ENCODE measurements at regions not wholly inside any gene's neighbourhood (a gene's known extent, or its start where the extent isn't known, plus 50 kb on each side); places are given as distances from the start of the nearest gene placed in this dataset.

DNA sequence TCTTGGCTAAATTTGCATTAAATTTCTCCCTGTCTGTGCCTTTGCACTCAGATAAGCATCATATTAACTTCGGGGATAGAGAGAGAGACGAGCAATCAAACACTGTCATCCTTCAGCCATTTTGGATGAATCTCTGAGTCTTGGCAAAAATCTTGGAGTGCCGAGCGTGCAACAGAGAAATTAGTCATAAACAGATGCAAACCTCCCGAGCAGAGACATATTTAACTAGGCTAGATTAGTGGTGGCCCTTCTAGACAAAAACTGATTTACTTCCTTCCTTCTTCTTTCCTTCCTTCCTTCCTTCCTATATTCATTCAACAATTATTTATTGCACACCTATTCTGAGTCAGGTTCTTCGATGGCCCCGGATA is 114.4 kb upstream of the BLID start:
- no peak for DNase-seq (ENCODE audit: low spot score)

DNA sequence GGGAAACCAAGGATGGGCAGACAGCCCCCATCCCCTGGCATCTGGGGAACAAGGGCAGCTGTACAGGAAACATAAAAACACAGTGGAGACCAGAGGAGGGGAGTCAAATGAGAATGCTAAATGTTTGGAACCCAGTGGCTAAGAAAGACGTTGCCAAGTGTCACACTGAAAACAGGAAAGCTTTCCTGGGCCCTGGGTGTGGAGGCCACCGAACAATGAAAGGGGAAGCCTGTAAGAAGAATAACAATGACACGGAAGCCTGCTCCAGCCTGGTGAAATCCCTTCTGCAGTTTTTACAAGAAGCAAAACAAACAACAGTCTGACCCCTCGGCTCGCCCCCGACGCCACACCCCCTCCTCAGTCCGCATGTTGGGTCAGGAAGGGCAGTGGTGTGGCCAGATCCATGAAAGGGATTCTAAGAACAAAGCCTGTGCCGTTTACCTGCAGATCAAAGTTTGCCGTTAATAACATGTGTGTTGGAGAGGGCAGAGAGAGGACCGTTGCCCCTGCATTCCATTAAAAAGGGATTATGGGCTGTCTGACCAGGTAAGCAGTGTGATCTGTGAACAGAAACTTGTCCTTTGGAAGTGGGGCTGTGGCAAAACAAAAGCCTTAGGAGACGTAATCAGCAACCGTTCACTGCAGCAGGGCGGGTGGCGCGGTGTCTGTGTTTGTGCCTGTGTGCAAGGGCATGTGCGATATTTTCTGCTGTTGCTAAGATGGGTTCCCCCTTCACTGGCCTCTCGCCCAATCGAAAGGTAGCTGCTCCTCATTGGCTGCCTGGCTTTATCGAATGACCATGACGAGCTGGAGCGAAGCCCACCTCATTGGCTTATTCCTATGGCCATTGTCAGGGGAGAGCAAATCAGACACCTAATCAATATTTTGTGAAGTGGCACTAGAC is 113.7 kb upstream of the BLID start:
- DNase-seq (ENCODE audit: low spot score): no peak

DNA sequence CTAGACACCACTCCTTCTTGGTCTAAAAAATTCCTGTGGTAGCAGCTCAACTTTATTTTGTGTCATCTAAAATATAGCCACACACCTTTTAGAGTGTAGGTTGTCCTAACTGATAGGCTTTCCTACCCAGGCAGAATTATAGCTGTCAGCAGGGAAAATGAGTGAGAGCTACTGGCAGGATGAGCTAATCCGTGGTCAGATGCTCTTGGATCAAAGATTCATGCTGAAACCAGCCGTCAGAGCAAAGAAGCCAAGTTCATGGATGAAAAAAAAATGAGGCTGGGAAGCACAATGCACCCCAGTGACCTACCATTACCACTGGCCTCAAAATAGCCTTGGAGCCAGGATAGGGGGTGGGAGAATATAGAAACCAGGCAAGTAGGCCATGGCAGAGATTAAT is 113.1 kb upstream of the BLID start:
- DNase-seq (ENCODE audit: low spot score): no peak

DNA sequence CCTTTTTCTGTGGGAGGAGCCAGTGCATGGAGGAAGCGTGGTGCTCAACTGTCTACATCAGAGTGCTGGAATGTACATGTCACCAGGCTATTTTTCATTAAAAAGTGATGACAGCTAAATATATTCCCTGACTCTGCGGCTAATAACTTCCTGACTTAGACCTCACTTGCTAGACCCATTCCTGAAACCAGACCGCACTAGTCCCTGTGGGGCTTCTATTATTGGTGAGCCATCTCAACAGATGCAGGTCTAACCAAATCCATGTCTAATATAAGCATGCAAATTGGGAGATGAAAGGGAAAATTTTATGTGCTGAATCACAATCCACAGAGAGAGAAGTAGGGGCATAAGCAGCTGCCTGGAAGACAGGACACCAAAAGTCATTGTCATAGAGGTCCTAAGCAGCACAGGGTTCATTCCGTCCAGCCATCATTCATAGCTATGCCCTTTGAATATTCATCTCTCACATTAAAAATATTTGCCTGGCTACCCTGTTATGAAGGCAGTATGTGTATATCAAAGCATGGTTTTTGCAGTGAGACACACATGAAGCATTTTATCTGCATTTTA is 110.9 kb upstream of the BLID start:
- no peak for DNase-seq (ENCODE audit: low spot score)

DNA sequence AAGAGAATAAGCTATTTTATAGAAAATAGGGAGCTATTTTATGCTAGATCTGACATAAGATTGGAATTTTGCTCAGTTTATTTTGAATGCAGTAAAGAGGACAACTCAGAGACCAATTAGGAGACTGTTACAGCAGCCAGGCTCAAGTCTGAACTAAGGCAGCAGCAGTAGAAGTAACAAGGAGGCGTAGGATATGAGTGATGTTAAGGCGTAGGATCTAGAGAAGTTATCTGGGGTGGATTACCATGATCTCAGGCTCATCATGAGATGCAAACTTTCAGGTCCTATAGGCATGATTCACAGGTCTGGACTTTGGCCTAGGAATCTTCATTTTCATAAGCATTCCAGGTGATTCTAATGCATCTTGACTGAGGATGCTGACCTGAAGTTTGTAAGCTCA is 108.9 kb upstream of the BLID start:
- no peak for DNase-seq (ENCODE audit: low spot score)

DNA sequence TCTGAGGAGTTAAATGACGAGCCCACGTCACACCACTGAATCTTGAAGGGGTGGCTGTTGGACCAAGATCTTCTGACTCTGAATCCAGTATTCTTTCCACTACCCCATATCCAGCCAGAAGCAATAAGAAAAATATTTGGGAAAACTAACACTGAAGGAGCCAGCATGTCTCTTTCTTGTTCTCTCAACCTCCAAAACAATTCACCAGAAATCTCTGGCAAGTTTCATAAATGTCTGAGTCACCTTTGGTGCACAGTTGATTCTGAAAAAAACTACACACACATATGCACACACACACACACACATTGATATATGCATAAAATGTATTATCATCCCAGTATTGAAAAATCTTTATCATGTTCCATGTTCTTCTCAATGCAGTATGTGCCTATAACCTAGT is 104.3 kb upstream of the BLID start:
- DNase-seq (ENCODE audit: low spot score): no peak

DNA sequence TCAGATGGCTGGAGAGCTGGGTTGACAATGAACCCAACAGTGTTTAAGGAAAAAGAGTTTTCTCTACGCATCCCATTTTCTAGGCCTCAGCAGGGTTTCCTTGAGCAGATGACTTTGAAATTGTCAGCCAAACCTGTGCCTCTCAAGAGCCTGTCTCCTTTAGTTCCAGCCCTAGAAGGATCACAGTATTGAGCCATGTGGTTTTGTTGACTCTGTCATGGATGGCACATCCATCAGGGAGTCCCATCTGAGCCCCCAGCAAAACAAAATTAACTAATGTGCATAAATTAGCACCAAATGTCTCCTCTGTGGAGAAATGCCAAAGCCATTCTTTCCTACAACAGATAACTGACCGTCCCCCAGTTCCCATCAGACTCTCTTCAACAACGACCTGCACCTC is 103.8 kb upstream of the BLID start:
- no peak for DNase-seq (ENCODE audit: low spot score)

DNA sequence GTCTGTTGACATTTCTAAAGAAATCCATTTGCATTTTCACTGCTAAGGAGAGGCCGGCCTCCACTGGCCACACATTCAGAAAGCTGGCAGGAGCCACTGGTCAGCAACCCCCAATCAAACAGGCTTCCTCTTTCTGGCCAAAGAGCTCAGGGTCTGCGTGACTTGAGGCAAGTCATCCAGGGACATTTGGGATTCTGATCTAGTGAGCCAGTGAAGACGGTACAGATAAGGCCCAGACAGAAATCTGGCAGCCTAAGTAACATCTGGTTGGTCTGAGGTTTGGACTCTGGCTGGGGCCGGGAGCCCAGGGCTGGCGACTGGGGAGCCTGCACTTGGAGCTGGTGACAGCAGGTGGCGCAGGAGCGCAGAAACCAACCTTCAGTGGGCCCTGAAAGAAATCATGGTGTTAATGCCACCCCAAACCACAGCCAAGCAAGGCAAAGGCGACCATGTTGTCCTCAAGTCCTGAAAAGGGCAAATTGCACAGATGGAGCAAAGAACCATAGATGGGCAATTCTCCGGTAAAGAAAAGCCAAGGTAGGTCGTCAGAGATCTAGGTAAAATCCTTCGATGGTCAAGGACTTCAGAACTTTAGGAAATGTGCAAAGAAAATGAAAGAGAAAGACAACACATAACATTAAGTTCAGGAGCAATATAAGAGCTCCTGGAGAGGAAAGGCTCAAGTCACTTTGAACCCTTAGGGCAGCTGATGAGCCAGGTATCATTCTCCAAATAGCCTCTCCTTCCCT is 99.4 kb upstream of the BLID start:
- peak; percentile 10 for DNase-seq (ENCODE audit: low spot score)

DNA sequence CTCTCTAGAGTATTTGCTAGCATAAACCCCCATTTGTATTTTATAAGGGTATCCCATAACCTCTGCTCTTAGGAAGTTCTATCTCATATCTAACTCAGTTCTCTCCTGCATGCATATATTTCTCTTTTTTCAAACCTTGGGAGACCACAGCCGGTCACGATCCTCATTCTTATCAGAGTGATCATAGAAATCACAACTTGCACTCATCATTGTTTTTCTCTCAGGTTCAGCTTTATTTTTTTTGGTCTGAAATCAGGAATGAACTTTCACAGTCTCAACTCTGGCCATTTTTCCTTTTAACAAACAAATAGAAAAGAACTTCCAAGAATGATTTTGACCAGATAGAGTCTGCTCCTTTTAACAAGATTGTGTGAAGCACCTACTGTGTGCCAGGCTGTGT is 98.6 kb upstream of the BLID start:
- DNase-seq (ENCODE audit: low spot score): no peak

DNA sequence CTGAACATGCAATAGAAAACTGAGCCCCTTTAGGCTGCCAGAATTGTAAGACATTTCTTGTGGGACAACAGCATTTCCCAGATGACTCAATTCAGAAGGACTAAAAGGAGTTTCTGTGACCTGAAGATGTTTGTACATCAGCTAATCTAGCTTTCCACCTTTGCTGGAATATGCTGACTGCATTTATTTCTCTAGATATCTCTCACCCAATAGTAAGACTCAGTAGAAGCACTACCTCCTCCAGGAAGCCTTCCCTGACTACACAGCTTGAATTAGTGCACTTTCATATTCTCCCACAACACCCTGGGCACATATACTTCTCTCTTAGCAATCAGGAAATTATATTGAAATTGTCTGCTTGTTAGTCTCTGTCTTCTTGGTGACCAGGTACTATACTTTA is 98.1 kb upstream of the BLID start:
- no peak for DNase-seq (ENCODE audit: low spot score)

DNA sequence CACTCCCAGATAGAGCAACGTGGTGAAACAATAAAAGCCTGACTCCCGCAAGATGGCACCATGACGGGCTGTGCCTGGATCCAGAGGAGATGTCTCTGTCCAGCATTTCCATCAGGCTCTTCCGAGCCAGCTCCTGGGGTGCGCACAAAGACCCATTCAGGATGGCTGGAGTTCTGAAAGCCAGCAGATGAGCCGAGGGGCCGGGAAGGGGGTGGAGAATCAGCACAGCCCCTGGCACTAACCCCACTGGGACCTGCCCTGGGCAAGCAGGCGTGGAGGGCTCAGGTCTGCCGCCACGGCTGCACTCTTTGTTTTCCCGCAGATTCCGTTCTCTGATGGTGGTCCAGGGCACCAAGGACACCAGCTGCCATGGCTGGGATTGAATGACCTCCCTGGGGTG is 97.2 kb upstream of the BLID start:
- DNase-seq (ENCODE audit: low spot score): no peak

DNA sequence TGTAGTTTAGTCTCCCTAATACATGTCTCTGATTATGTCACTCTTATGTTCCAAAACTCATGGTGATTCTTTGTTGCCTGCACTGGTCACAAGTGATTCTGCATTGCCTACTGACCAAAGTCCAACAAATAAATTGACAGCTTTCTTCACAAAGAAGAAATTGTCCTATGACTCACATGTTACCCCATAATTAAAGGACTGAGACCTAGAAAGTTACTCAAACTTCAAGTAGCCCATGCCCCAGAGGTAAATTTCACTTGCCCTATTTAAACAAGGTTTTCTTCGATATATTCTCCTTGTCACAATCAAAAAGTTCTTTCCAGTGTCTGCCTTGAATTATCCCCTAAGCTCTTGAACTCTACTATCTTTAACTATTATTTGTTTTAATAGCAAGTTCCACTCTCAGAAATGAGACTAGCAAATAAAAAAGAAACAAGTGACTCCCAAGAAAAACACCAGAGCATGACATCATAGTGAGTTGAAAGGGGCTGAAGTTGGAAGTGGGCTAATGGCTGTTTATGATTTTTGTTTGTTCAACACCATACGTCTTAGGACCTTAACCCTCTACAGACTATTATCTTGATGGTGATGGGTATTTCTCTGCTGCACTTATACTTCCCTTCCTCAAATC is 94.5 kb upstream of the BLID start:
- DNase-seq (ENCODE audit: low spot score): no peak

DNA sequence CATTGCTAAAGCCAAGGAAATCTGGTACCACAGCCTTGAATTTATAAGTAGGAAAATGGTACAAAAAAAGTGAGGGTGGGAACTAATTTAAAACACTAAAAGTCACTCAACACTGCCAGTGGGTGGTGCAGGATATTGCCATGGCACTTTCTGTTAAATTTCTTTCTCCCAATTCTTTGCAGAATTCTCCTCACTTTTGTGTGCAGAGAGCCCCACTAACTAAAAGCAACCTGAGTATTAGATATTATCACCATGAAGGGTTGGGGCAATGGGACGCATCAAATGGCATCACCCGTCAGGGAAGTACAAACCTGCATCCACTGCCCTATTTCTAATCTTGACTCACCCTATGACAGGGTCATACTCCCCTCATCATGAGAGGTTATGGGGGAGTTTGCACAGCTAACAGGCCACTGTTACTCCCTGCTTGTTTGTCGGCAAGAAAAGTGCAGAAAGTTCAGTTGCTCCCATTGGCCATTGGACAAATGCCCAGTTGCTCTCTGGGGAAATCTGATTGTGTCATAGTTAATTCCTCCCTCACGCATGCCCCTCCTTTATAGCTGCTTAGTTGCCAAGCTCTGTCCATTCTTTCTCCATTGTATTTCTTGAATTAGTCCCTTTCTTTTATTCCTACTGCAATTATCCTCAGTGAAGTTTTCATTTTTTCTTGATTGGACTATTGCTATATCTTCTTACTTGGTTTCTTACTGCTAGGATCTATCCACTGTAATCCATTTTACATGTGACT is 93.8 kb upstream of the BLID start:
- no peak for DNase-seq (ENCODE audit: low spot score)

DNA sequence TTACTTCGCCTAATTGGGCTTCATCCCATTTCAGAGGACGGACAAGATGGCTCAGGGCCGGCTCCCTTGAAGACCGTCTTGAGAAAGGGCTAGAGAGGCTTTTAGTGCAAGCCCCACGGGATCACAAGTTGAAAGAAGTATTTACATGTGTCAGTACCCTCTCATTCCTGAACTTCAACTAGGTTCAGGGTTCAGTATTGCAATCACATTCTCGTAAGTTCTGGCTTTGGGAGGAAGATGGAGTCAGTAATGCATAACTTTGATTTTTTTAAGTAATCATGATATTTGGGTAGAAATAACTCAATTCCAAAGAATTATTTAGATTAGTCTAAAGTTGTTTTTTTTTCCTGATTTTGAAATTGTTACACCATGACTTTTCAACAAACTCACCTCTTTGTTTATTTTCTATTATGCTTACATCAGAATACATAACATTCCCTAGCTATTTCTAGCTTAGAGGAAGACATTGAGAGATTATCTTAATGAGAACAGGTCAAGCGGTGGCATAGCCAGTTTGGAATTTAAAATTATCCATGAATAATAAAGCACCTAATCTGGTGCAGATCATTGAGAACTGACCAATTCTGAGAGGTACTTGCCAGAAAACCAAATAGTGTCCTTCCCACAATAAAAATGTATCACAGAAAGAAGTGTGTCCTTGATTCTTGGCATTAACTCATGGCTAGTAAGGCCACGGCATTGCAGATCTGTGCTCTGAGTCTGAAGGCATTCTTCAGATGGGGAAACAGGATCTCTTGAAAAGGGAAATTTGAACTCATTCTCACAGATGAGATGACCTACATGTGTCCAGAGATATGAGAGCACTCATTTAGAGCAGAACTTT is 92.1 kb upstream of the BLID start:
- DNase-seq (ENCODE audit: low spot score): no peak

DNA sequence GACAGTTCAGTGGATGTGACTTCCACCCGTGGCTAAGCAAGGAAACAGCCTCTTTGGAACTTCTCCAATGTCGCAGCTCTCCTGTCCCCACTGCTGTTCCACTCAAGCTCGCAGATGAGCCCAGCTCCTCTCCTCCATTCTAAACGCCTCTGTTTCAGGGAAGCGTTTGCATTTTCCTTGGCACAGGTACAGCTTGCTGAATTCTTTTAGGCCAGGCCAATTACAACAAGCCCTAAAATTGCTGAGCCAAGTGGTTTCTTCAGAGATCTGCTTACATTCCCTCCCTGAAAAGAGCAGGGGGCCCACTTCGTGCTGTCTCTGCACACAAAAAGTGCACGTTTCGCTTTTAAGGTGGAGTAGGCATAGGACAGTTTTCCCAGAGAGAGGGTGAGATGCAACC is 91.5 kb upstream of the BLID start:
- DNase-seq (ENCODE audit: low spot score): no peak

DNA sequence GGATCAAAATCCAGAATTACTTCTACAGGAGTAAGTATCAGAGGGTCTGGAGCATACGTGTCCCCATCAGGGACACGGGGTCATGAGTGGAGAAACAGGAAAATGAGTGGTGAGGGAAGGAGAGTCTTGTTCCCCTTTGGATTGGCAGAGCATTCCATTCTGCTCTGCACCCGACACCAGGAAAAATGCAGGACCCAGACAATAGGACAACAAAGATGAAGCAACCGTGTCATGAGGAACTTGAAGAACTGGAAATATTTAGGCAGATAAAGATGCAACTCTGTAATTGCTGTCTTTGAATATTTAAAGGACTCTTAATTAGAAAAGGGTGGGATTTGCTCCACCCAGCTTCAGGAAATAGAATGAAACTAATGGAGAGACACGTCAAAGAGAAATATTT is 89.0 kb upstream of the BLID start:
- DNase-seq (ENCODE audit: low spot score): no peak

DNA sequence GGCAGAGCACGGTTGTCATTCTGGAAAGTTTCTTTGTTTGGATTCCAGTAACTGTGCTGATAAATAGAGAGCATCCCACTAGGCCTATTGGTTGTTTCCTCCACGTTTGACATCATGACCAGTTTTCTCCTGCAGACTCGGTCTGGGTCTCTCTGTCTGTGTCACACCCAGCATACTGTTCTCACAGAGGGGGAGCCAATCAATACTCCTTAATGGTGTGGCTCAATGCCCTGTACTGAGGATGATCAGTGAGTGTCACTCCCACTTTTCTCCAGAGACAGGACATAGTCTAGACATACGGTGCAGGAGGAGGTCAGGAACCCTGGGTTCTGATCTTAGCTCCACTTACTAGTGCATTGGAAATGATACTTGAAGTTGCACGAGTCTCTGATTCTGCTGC is 88.2 kb upstream of the BLID start:
- no peak for DNase-seq (ENCODE audit: low spot score)

DNA sequence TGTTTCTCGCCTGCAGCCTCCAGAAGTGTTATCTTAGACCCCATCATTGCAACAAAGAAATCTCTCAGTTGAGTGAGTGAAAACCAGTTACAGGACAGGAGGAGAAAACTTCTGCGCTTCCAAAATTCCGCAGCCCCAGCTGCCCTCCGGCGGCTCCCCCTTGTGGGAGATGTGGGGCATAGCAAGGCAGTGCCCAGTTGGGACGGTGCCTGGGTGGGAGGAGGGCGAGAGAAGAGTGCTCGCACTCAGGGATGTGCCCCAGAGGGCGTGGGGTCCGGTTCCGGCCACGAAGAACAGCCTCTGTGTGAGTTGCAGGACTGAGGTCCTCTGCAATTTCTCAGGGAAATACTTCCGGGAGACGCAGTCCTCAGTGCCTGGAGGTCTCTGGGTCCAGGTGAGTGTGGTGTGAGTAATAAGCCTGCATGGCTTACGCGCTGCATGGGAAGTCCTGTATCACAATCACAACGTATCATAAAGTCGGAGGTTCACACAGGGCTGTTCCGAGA is 87.0 kb upstream of the BLID start:
- peak; percentile 14 for DNase-seq (ENCODE audit: low spot score)

DNA sequence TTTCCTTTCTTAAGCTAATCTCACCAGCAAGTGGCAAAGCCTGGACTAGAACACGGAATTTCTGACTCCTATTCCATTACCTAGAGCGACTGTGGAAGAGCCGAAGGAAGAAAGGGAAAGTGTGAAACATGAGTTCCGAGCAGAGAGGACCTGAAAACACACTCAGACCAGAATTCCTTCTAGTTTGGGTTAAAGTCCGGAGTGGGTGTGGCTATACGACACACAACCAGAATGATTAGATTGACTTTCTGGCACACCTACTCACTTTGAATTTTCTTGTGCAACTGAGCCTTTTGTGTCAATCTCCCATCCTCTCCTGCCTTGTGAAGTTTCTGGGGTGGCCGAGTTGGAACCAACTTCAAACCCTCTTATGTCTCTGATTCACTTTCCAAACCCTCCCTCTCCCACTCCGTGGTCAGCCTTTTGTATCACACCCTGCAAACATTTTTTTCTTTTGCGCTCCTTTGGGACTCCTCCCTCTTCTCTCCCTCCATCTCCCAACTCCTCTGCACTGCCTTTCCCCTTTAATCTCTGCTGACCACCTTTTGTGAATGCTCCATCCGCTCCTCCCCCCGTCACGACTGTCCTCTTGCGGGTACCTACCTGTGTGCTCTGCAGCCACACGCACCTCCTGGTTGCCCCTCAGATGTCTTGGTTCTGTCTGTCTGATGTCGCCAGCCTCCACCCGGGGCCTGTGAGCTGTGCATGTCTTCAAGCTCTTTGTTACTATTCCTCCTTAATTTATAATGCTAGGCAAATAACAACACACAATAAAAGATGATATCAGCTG is 86.3 kb upstream of the BLID start:
- no peak for DNase-seq (ENCODE audit: low spot score)

DNA sequence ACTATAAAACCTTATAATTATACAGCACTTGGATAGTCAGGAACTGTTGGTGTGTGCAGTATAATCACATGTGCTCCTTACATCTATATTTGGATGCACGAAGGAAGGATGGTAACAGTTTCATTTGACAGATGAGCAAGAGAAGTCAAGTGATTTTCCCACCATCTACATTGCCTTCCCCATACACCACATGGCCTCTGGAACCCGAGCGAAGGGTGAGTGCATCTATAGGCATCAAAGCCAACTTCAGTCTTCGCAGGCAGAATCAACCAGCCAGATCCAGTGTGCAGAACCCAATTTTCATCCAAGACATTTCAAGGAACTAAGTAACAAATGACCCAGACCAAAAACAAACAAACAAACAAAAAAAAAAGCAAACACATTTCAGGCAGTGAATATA is 85.1 kb upstream of the BLID start:
- DNase-seq (ENCODE audit: low spot score): no peak

All from CD4-positive, alpha-beta T cell treated with Interleukin-2 at 100 ng/mL for 4 hours (primary cell).